Stimulated activated CD4-positive, alpha-beta T cell treated with anti-CD3 and anti-CD28 coated beads, TNF-alpha, amount 100 ng/mL, for 24 hours (primary cell): ENCODE measurements at regions not wholly inside any gene's neighbourhood (a gene's known extent, or its start where the extent isn't known, plus 50 kb on each side); places are given as distances from the start of the nearest gene placed in this dataset.
"Not testable (repeated sequence)": the region's sequence is repeated elsewhere in the genome, so short reads cannot be mapped to it uniquely, and the experiment has no call there.

Source experiments
- DNase-seq, 3 experiments: peaks; one replicate each; pipeline ENCODE4 v3.0.0-alpha.2; 2020; ENCODE audit warnings: low read depth in 3 of 3

DNA sequence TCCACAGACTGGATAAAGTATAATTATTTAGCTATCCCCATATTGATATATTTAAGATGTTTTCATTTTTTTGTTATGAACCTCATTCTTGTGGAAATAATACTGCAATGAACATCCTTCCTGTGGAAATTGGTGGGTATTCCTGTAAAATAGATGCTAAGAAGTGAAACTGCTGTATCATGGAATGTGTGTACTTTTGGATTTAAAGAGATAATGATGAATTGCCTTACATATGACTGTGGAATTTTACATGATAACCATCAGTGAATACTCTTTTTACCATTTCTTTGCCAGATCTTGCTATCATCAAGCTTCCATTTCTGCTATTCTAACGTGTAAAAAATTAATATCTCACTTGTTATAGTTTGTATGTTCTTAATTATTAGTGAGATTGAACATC lies 847.9 kb downstream of the EFNA5 start:
- no peak for DNase-seq

DNA sequence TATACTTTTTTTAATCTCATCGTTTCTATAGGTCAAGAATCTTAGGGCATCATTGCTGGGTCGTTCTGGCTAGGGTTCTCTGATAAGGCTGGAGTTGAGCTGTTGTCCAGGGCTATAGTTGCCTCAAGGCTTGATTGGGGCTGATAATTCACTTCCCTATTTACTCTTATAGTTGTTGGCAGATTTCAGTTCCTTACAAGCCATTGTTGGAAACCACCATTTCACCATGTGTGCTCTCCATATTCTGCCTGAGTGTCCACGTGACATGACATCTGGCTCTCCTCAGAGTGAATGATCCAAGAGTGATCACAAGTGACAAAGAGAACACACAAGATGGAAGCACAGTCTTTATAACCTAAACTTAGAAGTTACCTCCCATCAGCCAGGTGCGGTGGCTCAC lies 852.2 kb downstream of the EFNA5 start:
- DNase-seq = no peak

DNA sequence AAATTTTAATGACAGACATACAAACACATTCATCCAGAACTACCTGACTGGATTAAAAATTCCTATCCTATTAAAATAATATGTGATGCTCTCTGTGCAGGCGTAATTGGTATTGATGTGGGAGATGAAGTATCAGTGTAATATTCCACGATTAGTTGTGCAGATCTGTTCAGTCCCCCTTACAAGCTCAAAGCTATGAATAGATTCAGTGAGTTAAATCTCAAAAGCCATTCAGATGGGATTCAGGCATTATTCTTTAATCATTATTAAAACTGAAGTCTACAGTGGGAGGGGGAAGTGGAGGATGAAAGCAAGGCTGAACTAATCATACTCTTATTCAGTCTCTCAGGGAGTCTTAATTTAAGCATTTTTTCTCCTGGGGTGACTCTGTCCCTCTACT lies 855.8 kb downstream of the EFNA5 start:
- DNase-seq = no peak

GRCh38 chr5:106801554-106801953 lies 869.2 kb downstream of the EFNA5 start:
- no peak for DNase-seq

- no peak for DNase-seq
Measured at GRCh38 chr5:106797996-106798395, 872.7 kb downstream of the EFNA5 start.

- DNase-seq = no peak
Measured at GRCh38 chr5:106796081-106796480, 874.7 kb downstream of the EFNA5 start.

DNA sequence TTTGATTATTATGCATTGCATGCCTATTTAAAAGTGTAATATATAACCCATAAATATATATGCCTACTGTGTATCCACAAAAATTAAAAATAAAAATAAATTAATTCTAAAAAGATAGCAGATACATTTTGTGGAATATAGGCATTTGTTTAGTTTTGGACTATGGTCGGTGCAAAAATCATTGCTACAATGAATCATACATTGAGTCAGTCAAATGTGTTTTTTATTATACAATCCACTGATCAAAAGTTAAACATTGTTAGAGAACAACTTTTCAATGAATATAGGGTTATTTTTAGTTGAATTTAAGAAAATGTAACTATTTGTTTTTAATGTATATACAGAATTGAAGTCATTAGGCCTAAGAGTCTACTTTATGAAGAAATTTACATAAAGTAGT lies 885.9 kb downstream of the EFNA5 start:
- no peak for DNase-seq

DNA sequence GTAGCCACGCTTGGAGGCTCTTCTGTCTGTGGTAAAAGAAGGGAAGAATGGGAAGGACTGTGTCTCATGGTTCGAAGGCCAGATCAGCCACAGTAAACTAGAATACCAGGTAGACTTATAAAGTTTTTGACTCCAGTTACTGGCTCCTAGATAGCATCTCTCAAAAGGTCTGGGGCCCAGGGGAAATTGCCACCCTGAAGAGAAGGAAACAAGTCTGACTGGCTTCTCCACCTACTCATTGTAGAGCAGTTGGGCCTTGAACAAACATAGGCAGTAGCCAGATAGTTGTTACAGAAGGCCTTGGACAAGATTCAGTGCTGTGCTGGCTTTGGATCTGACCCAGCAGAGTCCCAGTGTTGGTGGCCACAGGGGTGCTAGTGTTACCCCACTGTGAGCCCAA lies 890.4 kb downstream of the EFNA5 start:
- DNase-seq = no peak

DNA sequence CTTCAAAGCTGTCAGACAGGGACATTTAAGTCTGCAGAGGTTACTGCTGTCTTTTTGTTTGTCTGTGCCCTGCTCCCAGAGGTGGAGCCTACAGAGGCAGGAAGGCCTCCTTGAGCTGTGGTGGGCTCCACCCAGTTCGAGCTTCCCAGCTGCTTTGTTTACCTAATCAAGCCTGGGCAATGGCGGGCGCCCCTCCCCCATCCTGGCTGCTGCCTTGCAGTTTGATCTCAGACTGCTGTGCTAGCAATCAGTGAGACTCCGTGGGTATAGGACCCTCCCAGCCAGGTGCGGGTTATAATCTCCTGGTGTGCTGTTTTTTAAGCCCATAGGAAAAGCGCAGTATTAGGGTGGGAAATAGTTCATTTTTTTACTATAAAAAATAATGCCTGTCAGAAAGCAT lies 894.2 kb downstream of the EFNA5 start:
- DNase-seq = not testable (repeated sequence)

DNA sequence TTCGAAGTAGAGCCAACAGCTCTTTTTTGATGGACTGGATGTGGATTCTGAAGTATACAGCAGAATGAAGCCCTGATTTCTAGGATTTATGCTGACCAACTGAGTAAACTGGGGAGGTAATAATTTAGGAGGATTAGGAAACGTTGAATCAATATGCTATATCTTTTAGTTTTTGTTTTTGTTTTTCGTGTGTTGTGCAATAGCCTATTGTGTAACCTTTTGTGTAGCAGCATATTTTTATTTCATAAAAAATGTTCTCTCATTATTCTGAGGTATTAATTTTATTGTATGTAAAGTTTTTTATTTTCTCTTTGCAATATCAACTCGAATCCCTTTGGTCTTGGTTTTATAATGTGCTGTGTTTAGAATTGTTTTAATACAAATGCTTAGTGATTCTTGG lies 902.3 kb downstream of the EFNA5 start:
- no peak for DNase-seq

DNA sequence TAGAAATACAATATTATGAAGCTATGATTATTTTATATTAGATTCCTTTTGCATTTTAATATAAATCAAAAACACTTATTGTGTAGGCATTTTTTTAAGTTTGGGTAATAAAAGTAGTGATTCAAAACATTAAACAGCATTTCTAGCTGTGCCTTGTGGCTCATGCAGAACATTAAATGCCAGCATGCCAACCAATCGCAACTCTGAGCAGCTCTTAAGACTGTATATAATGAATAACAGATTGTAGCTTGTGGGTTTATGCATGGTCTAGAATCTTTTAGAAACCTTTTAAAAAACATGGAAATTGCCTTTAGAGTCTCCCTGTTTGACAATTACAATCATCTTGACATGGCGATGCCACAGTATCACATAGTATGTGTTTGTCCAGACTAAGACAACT lies 903.8 kb downstream of the EFNA5 start:
- DNase-seq = no peak

GRCh38 chr5:106759581-106759980 lies 911.2 kb downstream of the EFNA5 start:
- DNase-seq = no peak

GRCh38 chr5:106759152-106759551 lies 911.6 kb downstream of the EFNA5 start:
- no peak for DNase-seq

DNA sequence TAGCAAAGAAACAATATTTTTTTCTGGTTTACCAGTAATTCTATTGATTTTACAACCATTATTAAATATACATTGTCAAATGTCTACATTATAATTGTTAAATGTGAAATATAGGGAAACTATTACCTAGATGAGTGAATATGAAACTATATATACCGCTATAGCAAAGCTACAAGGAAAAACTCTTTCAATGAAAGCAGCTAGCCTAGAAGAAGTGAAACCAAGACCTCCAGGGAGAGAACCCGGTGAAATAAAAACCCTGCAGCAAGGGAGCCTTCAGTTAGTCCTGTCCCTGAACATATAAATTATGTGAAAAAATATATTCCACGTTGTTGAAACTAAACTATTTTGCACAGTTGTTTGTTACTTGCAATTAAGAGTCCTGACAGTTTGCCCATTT lies 913.1 kb downstream of the EFNA5 start:
- no peak for DNase-seq

- no peak for DNase-seq
Measured at GRCh38 chr5:106755789-106756188, 914.9 kb downstream of the EFNA5 start.

DNA sequence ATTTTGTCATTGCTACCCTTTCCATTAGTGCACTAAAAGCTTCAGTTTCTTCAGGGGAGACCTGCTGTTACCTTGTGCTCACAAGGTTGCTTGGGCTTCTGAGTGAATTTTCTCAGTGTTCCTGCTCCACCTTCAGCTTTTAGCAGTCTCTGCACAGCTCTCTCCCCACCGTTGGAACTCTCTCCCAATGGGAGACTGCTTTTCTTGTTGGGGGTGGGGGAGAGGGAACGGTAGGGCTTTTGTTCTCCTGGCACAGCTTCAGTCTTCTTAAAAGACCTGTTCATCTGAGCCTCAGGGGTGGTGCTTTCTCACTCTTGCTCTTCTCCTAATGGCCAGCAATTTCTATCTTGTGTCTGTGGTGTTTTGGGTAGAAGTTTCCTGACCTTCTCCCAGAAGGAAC lies 915.7 kb downstream of the EFNA5 start:
- no peak for DNase-seq

- DNase-seq = no peak
Measured at GRCh38 chr5:106749826-106750225, 920.9 kb downstream of the EFNA5 start.

- no peak for DNase-seq
Measured at GRCh38 chr5:106739127-106739526, 931.6 kb downstream of the EFNA5 start.

GRCh38 chr5:106737111-106737510 lies 933.6 kb downstream of the EFNA5 start:
- DNase-seq = no peak

- DNase-seq = no peak
Measured at GRCh38 chr5:106732624-106733023, 938.1 kb downstream of the EFNA5 start.

DNA sequence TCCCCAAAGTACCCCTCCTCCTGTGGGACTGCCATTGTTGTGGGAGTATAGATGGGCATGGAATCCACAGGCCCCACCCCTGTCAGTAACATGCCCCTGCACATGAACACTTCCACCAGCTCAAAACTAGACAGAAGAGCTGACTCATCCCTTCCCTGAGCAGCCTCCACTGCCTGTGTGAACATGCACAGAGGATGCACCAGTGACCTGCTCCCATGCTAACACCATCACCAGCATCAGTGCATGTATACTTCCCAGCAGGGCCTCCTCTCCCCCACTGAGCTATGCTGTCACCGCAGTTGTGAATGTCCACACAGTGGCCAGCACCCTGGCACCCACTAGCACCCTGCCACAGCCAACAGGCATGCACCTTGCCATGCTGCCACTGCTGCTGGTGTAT lies 939.8 kb downstream of the EFNA5 start:
- no peak for DNase-seq

DNA sequence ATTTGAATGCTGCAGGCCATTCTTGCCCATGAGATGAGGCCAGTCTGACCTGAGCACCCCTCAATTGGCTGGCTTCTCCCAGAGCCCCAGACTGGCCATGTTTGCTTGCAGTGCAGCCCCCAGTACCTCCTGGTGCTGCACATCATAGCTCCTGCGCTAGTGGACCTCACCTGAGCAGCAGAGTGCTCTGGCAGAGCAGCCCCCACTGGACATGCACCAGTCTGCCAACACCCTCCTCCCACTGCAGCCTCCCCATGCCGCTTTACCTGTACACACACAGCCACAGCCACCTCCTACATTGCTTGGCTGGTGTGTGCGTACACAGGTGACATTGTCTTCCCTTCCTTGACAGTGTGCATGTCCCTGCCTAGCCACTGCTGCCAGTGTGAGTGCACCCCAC lies 940.2 kb downstream of the EFNA5 start:
- DNase-seq = no peak

DNA sequence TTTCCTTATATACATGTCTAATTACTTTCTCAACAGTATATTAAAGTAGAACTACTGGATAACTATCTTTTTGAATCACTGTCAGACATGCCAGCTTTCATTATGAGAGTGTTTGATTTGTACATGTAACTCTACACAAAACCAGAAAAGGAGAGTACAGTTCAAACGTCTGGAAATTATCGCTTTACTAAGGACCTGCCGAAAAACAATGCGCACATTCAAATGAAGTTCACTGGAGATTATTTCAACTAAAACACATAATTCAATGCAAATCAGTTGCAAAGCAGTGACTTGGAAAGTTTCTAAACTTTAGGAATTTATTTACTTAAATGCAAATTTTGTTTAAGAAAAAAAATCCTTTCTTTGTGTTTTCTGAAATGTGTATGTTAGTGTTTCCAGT lies 942.5 kb downstream of the EFNA5 start:
- no peak for DNase-seq

DNA sequence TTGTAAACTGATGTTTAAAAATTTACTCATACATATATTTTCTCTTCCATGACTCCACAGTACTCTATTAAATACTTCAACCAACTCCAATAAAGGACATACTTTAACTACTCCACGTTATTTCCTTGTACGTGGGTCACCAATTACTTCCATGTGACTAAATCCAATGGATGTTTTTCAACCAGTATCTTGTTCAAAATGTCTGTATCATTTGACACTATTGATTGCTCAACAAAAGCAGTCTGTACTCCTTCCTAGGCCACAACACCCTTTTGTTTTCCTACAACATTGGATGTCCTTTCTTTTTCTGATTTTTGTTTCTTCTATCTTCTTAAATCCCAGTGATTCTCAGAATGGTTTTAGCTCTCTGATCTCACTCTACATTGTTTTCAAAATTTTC lies 943.7 kb downstream of the EFNA5 start:
- no peak for DNase-seq

DNA sequence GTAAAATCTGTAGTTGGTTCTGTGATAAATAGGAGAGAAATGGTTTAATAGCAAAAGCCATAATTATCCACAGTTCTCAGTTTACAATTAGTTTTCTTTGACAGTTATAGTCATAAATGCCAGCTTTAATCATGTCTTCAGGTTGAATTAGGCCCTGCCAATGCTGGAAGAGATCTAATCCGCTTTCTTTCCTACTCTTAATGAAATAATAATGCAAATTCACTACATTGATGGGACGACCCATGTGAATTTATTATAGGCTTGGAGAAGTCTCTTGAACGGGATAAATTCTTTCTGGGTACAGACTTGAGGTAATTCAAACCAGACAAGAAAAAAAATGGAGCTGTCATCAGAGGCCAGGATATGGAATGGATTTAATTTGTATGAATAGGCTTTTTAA lies 950.4 kb downstream of the EFNA5 start:
- no peak for DNase-seq
